GM12878 (cell line): ENCODE measurements at regions not wholly inside any gene's neighbourhood (a gene's known extent, or its start where the extent isn't known, plus 50 kb on each side); places are given as distances from the start of the nearest gene placed in this dataset.

Experiments used
- CTCF ChIP-seq, 3 experiments: IDR thresholded peaks in 2 of 3; conservative IDR thresholded peaks in 1 of 3; 2 replicates each; pipeline ENCODE4 v1.5.1; 2011; ENCODE audit warnings: low read depth in 3 of 3, low read length in 3 of 3, mild to moderate bottlenecking in 3 of 3, control low read depth in 2 of 3, moderate library complexity in 2 of 3, inconsistent platforms in 1 of 3, mixed read lengths in 1 of 3; ENCODE audit not compliant: control insufficient read depth in 2 of 3, insufficient read depth in 1 of 3; ENCODE audit errors: extremely low read depth in 1 of 3
- EGR1 ChIP-seq, 2 experiments: IDR thresholded peaks; 1 replicate in 1 of 2; 2 replicates in 1 of 2; pipeline ENCODE4 v1.6.1; 2011 to 2012; ENCODE audit warnings: low read depth in 2 of 2, low read length in 2 of 2, borderline replicate concordance in 1 of 2, mild to moderate bottlenecking in 1 of 2, moderate library complexity in 1 of 2
- FOXM1 ChIP-seq: IDR thresholded peaks from 2 replicates; pipeline ENCODE4 v1.6.1; 2012; ENCODE audit warnings: low read depth, mild to moderate bottlenecking, inconsistent platforms, low read length, moderate library complexity
- GABPA ChIP-seq: IDR thresholded peaks from 2 replicates; pipeline ENCODE4 v1.6.1; 2014; ENCODE audit warnings: antibody characterized with exemption, low read depth, mild to moderate bottlenecking, inconsistent platforms
- NR2C2 ChIP-seq: IDR thresholded peaks from 2 replicates; pipeline ENCODE4 v1.6.1; 2011; ENCODE audit warnings: borderline replicate concordance, low read depth; ENCODE audit not compliant: control insufficient read depth, insufficient read length
- RELA ChIP-seq: fragments of 450-650 bp; IDR thresholded peaks from 2 replicates; pipeline ENCODE4 v1.8.0; 2014; ENCODE audit warnings: borderline replicate concordance; ENCODE audit not compliant: partially characterized antibody
- SIX5 ChIP-seq: IDR thresholded peaks from 2 replicates; pipeline ENCODE4 v1.6.1; 2011; ENCODE audit warnings: mild to moderate bottlenecking, low read depth, low read length, moderate library complexity; ENCODE audit not compliant: severe bottlenecking
- SP1 ChIP-seq: IDR thresholded peaks from one replicate; pipeline ENCODE4 v1.6.1; 2011; ENCODE audit warnings: low read depth, low read length
- ZNF217 ChIP-seq: fragments of 450-650 bp; IDR thresholded peaks from 2 replicates; pipeline ENCODE4 v1.6.1; 2017; ENCODE audit warnings: antibody characterized with exemption, mild to moderate bottlenecking
- ZNF384 ChIP-seq: IDR thresholded peaks from 2 replicates; pipeline ENCODE4 v1.6.1; 2012; ENCODE audit warnings: low read depth, mild to moderate bottlenecking, low read length, improper control_type of control experiment, borderline replicate concordance

- no peak for TF ChIP-seq NR2C2
- no peak for TF ChIP-seq CTCF (IDR thresholded peaks at IDR 0.05 in 2 of 3, conservative IDR thresholded peaks at IDR 0.05 in 1 of 3; ENCODE audit: control insufficient read depth in 2 of 3, extremely low read depth in 1 of 3, insufficient read depth in 1 of 3, low read depth in 3 of 3, low read length in 3 of 3)
- no peak for TF ChIP-seq ZNF384
- no peak for TF ChIP-seq EGR1 (IDR thresholded peaks at IDR 0.05; ENCODE audit: borderline replicate concordance in 1 of 2, low read depth in 2 of 2, low read length in 2 of 2)
- TF ChIP-seq SP1 = no peak
- TF ChIP-seq SIX5 = no peak
- TF ChIP-seq FOXM1 = no peak
- TF ChIP-seq RELA = no peak
- TF ChIP-seq GABPA = no peak
- TF ChIP-seq ZNF217 = no peak
Observed at GRCh38 chr12:76957301-76957700, 78.5 kb upstream of the CSRP2 start.
